ENCODE measurements at regions not wholly inside any gene's neighbourhood (a gene's known extent, or its start where the extent isn't known, plus 50 kb on each side); places are given as distances from the start of the nearest gene placed in this dataset.

- Histone ChIP-seq H3K79me1 (ENCODE audit: low read depth, low read length) (no peaks in the 10 kb centered on the region), H4K5ac (ENCODE audit: insufficient read length, low read depth, low read length) (no peak overlapping the region)
- TF ChIP-seq, protein P1, sequence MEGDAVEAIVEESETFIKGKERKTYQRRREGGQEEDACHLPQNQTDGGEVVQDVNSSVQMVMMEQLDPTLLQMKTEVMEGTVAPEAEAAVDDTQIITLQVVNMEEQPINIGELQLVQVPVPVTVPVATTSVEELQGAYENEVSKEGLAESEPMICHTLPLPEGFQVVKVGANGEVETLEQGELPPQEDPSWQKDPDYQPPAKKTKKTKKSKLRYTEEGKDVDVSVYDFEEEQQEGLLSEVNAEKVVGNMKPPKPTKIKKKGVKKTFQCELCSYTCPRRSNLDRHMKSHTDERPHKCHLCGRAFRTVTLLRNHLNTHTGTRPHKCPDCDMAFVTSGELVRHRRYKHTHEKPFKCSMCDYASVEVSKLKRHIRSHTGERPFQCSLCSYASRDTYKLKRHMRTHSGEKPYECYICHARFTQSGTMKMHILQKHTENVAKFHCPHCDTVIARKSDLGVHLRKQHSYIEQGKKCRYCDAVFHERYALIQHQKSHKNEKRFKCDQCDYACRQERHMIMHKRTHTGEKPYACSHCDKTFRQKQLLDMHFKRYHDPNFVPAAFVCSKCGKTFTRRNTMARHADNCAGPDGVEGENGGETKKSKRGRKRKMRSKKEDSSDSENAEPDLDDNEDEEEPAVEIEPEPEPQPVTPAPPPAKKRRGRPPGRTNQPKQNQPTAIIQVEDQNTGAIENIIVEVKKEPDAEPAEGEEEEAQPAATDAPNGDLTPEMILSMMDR (IDR thresholded peaks at IDR 0.05; ENCODE audit: control extremely low read depth in 1 of 3, insufficient read depth in 1 of 3, low read depth in 1 of 3, low read length in 3 of 3): no peak
- TF ChIP-seq TBP (IDR thresholded peaks at IDR 0.05; ENCODE audit: low read depth, low read length): no peak
Observed at GRCh38 chrX:114127005-114127404, 456.9 kb upstream of the HTR2C start.

More at GRCh38 chrX:114127005-114127404, 456.9 kb upstream of the HTR2C start:
- H2BK120ac ChIP-seq (replicated peaks; ENCODE audit: low read depth, low read length): no peak overlapping the region
- no peaks in the 10 kb centered on the region for H3K23me2 ChIP-seq (ENCODE audit: low read depth, low read length)
- H3K36me3 ChIP-seq (ENCODE audit: control insufficient read depth in 2 of 4, insufficient read depth in 4 of 4, low read length in 3 of 4): no peaks in the 10 kb centered on the region
- H4K20me1 ChIP-seq (replicated peaks in 1 of 2; ENCODE audit: control insufficient read depth in 1 of 2, insufficient read depth in 2 of 2, low read length in 2 of 2): no peaks in the 10 kb centered on the region
- no peak overlapping the region for H3K23ac ChIP-seq (ENCODE audit: insufficient read length)
- no peak overlapping the region for H3K18ac ChIP-seq (ENCODE audit: extremely low read depth, low read length)
- H2AFZ ChIP-seq (ENCODE audit: low read length): no peak overlapping the region
- ChIA-PET POLR2A (ENCODE audit: partially characterized antibody) (interaction anchor here (1.6 kb wide), 1 partner anchor 82 kb away, joined by 4 read pairs; no protein-coding TSS in a partner anchor), CTCF (ENCODE audit: partially characterized antibody) (no interaction called here)
- H3K4me2 ChIP-seq (ENCODE audit: insufficient read depth in 1 of 2, low read depth in 2 of 2, low read length in 2 of 2): no peak overlapping the region; a peak in 1 of 4 replicates
- WGBS, 2 experiments (ENCODE audit: extremely low coverage in 1 of 2, insufficient coverage in 1 of 2, insufficient read length in 1 of 2, insufficient replicate concordance in 2 of 2, low coverage in 1 of 2, low lambda C conversion rate in 2 of 2, missing lambda C conversion rate in 1 of 2): no CpG with 5 or more reads among the region's 5 CpGs
- no peak overlapping the region for H2BK12ac ChIP-seq (ENCODE audit: low read depth, low read length)
- no peak overlapping the region for H3K9ac ChIP-seq (replicated peaks in 1 of 4; ENCODE audit: extremely low read depth in 1 of 4, low read depth in 3 of 4, low read length in 3 of 4)
- H3K4me1 ChIP-seq (replicated peaks in 1 of 4; ENCODE audit: control insufficient read depth in 3 of 4, insufficient read depth in 4 of 4, low read length in 3 of 4): no peaks in the 10 kb centered on the region
- H3K79me2 ChIP-seq (ENCODE audit: control insufficient read depth in 1 of 2, insufficient read depth in 2 of 2, low read length in 2 of 2): no peaks in the 10 kb centered on the region
- H2BK20ac ChIP-seq (ENCODE audit: low read length): no peak overlapping the region
- no peak overlapping the region for H4K8ac ChIP-seq (ENCODE audit: extremely low read depth, insufficient read depth, low read length)
- no peak overlapping the region for H2BK5ac ChIP-seq (ENCODE audit: low read depth, low read length)
- H3K56ac ChIP-seq (replicated peaks; ENCODE audit: insufficient read length, low read depth, low read length): no peak overlapping the region
- no peak overlapping the region for H4K91ac ChIP-seq (replicated peaks; ENCODE audit: insufficient read length, low read length)
- H3K9me3 ChIP-seq (ENCODE audit: insufficient read depth in 2 of 2, low read depth in 1 of 2, low read length in 1 of 2): no peaks in the 10 kb centered on the region
- H3K27me3 ChIP-seq (replicated peaks in 1 of 4; ENCODE audit: control insufficient read depth in 3 of 4, extremely low read depth in 1 of 4, insufficient read depth in 3 of 4, low read length in 3 of 4): no peaks in the 10 kb centered on the region
- no peak overlapping the region for H3K4me3 ChIP-seq (ENCODE audit: extremely low read depth in 1 of 4, insufficient read depth in 2 of 4, low read depth in 3 of 4, low read length in 4 of 4)
- no peak overlapping the region for H2BK15ac ChIP-seq (ENCODE audit: low read length)
- no peak overlapping the region for H3K27ac ChIP-seq (ENCODE audit: low read depth, low read length)
- FAIRE-seq (no peak), DNase-seq (ENCODE audit: low read depth in 1 of 2, low spot score in 2 of 2) (no peak)
- H3K4ac ChIP-seq (replicated peaks; ENCODE audit: insufficient read length, low read depth, low read length): no peak overlapping the region
- H3K14ac ChIP-seq (ENCODE audit: insufficient read length): no peak overlapping the region
- no peak overlapping the region for H2AK5ac ChIP-seq (ENCODE audit: low read depth, low read length)
